ENCODE measurements at regions not wholly inside any gene's neighbourhood (a gene's known extent, or its start where the extent isn't known, plus 50 kb on each side); places are given as distances from the start of the nearest gene placed in this dataset.

DNA sequence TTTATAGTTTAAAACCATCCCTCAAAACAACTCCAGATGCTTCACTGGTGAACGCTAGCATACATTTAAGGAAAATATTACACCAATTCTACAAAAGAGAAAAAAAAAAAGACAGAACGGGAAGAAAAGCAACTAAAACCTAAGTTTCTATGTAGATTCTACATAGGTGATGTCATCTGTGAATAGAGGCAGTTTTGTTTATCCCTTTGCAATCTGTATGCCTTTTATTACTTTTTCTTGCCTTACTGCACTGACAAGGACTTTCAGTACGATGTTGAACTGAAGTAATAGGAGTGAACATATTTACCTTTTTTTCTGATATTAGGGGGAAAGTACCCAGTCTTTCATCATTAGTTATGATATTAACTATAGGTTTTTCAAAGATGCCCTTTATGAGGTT lies 101.7 kb upstream of the HAO2 start:
- TF ChIP-seq POLR2A (IDR thresholded peaks at IDR 0.05), result no peak
- TF ChIP-seq, protein P1, sequence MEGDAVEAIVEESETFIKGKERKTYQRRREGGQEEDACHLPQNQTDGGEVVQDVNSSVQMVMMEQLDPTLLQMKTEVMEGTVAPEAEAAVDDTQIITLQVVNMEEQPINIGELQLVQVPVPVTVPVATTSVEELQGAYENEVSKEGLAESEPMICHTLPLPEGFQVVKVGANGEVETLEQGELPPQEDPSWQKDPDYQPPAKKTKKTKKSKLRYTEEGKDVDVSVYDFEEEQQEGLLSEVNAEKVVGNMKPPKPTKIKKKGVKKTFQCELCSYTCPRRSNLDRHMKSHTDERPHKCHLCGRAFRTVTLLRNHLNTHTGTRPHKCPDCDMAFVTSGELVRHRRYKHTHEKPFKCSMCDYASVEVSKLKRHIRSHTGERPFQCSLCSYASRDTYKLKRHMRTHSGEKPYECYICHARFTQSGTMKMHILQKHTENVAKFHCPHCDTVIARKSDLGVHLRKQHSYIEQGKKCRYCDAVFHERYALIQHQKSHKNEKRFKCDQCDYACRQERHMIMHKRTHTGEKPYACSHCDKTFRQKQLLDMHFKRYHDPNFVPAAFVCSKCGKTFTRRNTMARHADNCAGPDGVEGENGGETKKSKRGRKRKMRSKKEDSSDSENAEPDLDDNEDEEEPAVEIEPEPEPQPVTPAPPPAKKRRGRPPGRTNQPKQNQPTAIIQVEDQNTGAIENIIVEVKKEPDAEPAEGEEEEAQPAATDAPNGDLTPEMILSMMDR (IDR thresholded peaks at IDR 0.05), result no peak
